ENCODE measurements at regions not wholly inside any gene's neighbourhood (a gene's known extent, or its start where the extent isn't known, plus 50 kb on each side); places are given as distances from the start of the nearest gene placed in this dataset.

- DNase-seq (ENCODE audit: low read depth in 4 of 4, low spot score in 3 of 4) = no peak
Observed at GRCh38 chr12:61804301-61804700, 455.9 kb upstream of the USP15 start.

DNA sequence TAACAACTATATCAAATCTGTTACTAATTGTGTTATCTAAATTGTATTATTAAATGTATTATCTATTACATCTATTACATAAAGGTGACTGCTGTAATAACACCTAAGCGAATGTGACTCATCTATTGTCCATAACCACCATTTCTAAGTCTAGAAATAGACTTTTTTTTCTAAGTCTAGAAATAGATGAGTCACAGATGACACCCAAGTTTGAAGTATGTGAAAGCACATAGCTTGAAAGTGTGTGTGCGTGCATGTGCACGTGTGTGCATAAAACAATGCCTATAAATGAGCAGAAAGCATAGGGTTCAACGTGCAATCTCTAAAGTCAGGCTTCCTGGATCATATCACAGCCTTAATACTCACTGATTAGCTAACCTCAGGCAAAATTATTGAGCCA lies 451.3 kb upstream of the USP15 start:
- no peak for DNase-seq (ENCODE audit: low read depth in 4 of 4, low spot score in 3 of 4)

- no peak for DNase-seq (ENCODE audit: low read depth in 4 of 4, low spot score in 3 of 4)
Observed at GRCh38 chr12:61810486-61810885, 449.7 kb upstream of the USP15 start.

DNA sequence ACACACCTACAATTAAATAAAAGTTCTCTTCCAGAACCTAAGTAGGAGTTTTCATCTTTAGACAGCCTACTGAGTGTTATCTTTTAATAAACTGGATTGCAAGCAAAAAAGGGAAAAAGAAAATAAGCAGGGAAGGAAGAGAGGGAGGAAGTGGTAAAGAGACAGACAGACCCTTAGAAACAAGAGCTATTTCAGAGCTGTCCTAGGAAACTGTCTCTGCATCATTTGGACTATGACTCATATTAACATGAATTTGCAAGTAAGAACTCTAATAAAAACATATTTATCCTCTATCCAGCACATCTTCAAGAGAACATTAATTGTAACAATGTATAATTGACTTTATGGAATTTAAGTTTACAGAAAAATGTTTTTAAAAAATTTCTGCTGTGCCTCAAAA lies 438.8 kb upstream of the USP15 start:
- DNase-seq (ENCODE audit: low read depth in 4 of 4, low spot score in 3 of 4) = no peak

- no peak for DNase-seq (ENCODE audit: low read depth in 4 of 4, low spot score in 3 of 4)
Observed at GRCh38 chr12:61823102-61823501, 437.1 kb upstream of the USP15 start.

DNA sequence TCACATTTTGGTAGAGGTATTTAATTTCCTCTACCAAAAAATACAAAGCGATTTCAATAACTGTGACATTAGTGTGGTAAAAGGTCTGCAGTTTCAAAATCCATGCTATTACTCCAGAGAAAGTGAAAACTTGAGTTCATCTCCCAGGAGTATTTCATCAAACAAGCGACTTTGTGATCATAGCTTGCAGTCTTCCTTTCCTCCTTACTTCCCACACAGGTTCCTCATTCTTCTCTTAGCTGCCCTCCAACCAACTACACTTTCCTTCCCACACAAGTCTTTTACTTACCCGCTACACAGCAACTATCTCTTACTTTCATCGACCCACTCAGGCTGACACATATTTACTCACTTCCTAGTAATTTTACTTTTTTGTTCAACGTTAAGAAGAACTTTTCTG lies 413.4 kb upstream of the USP15 start:
- no peak for DNase-seq (ENCODE audit: low read depth in 4 of 4, low spot score in 3 of 4)

GRCh38 chr12:61848893-61849292 lies 411.3 kb upstream of the USP15 start:
- DNase-seq (ENCODE audit: low read depth in 4 of 4, low spot score in 3 of 4) = no peak

DNA sequence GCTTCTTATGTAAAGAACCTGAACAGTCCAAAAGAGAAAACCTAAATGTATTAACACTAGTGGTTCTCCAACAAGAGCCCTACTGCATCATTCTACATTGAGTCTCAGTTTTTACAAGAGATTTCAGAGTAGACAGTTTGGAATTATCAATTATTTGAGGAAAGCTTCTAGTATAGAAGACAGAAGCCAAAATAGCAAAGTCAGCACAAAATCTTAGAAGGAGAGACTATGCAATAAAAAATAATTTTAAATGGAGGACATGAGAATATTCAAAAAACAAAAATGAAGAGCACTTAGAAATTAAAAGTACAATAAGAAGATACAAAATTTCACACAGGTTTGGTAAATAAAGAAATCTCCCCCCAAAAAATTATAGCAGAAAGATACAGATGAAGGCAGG lies 406.3 kb upstream of the USP15 start:
- no peak for DNase-seq (ENCODE audit: low read depth in 4 of 4, low spot score in 3 of 4)

GRCh38 chr12:61854902-61855301 lies 405.3 kb upstream of the USP15 start:
- DNase-seq (ENCODE audit: low read depth in 4 of 4, low spot score in 3 of 4) = no peak

DNA sequence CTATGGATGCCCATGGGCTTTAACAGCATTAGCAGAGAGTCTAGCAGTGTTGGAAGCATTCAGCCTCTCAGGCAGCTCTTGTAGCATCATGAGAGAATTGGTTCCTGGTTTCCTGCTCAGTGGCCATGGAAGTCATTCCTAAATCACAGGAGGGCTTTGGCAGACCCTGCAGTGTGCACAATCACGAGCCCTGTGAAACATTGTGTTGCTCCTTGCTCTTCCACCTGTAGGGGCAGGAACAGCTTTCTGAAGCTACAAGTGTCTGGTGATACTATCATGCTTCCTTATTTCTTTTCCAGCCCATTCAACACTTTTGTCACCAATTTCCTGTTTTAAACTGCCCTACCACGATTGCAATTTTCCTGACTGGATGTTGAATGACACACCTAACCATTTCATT lies 402.2 kb upstream of the USP15 start:
- DNase-seq (ENCODE audit: low read depth in 4 of 4, low spot score in 3 of 4) = no peak

GRCh38 chr12:61860451-61860850 lies 399.8 kb upstream of the USP15 start:
- no peak for DNase-seq (ENCODE audit: low read depth in 4 of 4, low spot score in 3 of 4)

DNA sequence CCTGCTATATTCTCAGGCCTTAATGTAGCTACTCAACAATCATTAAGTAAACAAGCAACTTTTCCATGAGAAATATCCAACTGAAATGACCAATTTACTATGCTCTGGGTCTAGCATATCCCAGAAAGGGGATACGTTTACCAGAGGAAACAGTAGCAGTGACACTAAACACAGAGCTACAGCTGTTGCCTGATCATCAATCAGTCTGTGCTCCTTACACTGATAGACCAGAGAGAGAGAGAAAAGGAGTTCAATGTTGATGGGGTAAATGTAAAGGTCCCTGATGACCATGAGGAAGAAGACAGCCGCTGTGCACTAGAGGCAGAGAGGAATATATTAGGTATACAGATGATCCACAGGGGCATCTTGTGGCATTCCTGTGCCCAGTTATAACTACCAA lies 397.2 kb upstream of the USP15 start:
- DNase-seq (ENCODE audit: low read depth in 4 of 4, low spot score in 3 of 4) = no peak

- DNase-seq (ENCODE audit: low read depth in 4 of 4, low spot score in 3 of 4) = no peak
Observed at GRCh38 chr12:61863811-61864210, 396.4 kb upstream of the USP15 start.

- DNase-seq (ENCODE audit: low read depth in 4 of 4, low spot score in 3 of 4) = no peak
Observed at GRCh38 chr12:61869796-61870195, 390.4 kb upstream of the USP15 start.

- no peak for DNase-seq (ENCODE audit: low read depth in 4 of 4, low spot score in 3 of 4)
Observed at GRCh38 chr12:61870658-61871484, 389.3 kb upstream of the USP15 start.

DNA sequence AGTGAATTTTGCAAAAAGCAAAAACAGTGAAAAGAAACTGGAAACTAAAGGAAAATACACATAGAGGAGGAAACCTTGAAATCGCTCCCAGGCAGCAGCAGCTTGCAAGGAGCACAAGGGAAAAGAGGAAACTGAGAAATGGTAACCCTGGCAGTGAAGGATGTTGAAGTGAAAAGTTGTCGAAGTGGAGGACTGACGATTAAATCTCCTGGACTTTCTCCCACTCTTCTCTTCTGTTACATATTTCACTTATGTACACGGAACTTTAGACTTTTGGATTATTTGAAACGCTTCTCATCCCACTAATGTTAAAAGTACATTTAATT lies 388.8 kb upstream of the USP15 start:
- no peak for DNase-seq (ENCODE audit: low read depth in 4 of 4, low spot score in 3 of 4)

GRCh38 chr12:61879229-61879628 lies 381.0 kb upstream of the USP15 start:
- DNase-seq (ENCODE audit: low read depth in 4 of 4, low spot score in 3 of 4) = no peak

GRCh38 chr12:61880186-61880585 lies 380.0 kb upstream of the USP15 start:
- DNase-seq (ENCODE audit: low read depth in 4 of 4, low spot score in 3 of 4) = no peak

- no peak for DNase-seq (ENCODE audit: low read depth in 4 of 4, low spot score in 3 of 4)
Observed at GRCh38 chr12:61891632-61892031, 368.6 kb upstream of the USP15 start.

GRCh38 chr12:61894168-61894567 lies 366.0 kb upstream of the USP15 start:
- DNase-seq (ENCODE audit: low read depth in 4 of 4, low spot score in 3 of 4) = no peak

- no peak for DNase-seq (ENCODE audit: low read depth in 4 of 4, low spot score in 3 of 4)
Observed at GRCh38 chr12:61896436-61896835, 363.8 kb upstream of the USP15 start.

DNA sequence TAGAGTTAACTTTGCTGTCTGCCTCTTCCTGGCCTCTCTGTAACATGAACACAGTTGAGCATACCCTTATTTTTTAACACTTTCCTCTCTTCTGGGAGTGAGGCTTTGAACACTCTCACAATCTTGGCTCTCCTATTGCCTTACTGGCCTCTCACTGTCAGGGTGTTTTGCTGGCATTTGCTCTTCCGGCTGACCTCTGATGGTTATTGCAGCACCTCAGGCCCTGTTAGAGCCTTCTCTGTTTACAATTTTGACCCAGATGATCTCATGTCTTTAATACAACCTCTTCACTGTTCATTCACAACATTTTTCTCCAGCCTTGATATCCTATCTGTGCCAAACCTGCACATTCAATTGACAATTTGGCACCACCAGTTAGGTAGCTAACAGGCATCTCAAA lies 357.8 kb upstream of the USP15 start:
- DNase-seq (ENCODE audit: low read depth in 4 of 4, low spot score in 3 of 4) = no peak

DNA sequence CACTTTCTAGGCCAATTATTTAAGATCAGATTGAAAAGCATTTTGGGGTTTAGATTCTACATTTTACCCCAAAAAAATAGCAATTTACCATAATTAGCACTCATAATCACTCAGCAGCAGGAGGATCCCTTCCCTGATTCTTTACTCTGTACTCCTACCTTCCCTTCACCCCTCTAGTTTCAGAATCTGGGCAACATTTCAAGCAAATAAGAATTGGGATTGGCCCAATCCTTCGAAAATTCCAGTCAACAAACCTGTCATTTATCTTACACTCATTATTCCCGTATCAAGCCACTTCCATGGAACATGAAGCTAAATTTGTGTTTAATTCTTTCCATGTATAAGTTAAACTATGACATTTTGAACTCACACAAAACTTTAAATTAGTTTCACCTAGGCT lies 349.1 kb upstream of the USP15 start:
- DNase-seq (ENCODE audit: low read depth in 4 of 4, low spot score in 3 of 4) = no peak
